ENCODE measurements at regions not wholly inside any gene's neighbourhood (a gene's known extent, or its start where the extent isn't known, plus 50 kb on each side); places are given as distances from the start of the nearest gene placed in this dataset.
A peak's percentile ranks its signal among the peaks of the same experiment; 100 is the strongest.
"Not testable (repeated sequence)": the region's sequence is repeated elsewhere in the genome, so short reads cannot be mapped to it uniquely, and the experiment has no call there.

DNA sequence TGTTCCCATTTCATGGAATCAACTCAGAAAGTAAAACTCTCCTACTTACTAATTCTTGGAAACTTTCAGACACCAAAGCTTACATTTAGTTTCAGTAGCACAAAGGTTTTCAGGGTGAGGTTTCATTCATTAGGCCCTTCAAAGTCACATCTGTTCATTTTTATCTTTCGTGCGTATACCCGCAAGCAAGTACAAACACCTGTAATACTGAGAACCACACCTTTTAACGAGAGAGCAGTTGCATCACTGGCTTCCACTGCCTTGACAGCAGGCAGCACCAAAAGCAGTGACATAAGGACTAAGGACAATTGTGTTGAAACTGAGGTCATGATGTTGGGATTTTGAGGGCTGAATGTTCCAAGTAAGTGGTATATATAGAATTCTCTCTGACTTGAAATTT is 60.5 kb downstream of the GOLGA6L22 start:
- not testable (repeated sequence) for DNase-seq

DNA sequence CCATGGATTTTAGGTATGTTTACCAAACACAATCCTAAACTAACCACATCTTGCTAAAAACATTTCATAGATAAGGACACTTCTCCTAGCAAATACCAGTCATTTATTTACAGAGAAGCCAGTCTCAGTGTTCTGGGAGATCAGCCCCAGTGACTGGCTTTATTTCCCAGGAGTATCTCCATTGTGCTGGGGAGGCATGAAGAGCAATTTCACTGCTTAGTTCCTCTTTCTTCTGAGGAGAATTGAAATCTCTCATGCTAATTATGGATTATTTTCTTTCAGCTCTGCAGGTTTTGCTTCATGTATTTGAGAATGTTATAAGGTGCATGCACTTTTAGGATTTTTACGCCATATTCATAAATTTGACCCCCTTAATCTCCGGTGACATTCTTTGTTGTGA is 67.8 kb downstream of the GOLGA6L22 start:
- not testable (repeated sequence) for DNase-seq

DNA sequence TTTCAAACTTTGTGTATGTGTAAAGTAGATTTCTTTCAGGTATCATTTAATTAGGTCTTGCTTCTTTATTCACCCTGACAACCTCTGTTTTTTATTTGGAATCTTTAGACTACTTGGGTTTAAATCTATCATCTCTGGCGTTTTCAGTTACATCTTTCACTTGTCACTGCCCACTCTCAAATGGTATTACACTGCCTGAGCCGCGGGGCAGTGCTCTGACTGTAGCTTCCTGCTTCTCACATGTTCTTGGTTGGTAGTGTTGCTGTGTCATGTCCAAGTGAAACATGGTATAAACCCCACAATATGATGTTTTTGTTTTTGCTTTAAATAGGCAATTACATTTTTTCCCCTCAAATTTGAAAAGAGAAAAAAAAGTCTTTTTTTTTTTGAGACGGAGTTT is 68.3 kb downstream of the GOLGA6L22 start:
- not testable (repeated sequence) for DNase-seq

DNA sequence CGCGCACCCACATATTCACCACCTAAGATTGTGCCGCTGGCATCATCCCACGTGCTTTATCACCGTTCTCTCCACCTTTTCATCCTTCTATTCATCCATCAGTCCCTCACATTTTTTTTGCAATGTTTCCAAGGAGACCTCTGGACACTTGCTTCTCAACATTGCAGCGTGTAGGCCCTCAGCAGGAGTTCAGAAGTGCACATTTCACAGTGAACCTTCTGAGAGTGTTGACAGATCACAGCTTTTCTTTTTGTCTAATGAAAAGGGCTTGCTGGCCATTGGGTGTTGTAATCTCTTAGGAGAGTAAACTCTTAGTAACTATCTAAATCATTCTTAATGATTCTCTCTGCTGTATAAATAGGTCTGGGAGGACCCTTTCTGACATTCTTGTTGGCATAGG is 70.5 kb downstream of the GOLGA6L22 start:
- DNase-seq = not testable (repeated sequence)

- not testable (repeated sequence) for DNase-seq
Measured at GRCh38 chr15:22559701-22560100, 101.0 kb downstream of the GOLGA6L22 start.

DNA sequence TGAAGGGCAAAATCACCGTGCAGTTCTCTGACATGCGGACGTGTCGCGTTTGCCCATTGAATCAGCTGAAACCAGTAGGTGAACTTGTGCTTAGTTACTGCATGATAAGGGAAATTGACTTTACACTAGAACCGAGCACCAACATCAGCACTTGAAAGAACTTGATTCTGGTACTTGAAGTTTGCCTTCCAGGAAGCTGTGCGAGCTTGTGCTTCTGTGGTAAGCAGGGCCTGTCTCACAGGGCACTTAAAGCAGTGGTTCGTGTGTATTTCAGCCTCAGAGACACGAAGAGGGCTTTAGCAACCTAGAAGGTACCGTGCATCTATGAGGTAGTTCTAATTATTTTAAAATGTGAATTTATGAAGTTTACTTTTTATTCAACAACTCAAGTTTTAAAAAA is 103.0 kb downstream of the GOLGA6L22 start:
- not testable (repeated sequence) for DNase-seq

DNA sequence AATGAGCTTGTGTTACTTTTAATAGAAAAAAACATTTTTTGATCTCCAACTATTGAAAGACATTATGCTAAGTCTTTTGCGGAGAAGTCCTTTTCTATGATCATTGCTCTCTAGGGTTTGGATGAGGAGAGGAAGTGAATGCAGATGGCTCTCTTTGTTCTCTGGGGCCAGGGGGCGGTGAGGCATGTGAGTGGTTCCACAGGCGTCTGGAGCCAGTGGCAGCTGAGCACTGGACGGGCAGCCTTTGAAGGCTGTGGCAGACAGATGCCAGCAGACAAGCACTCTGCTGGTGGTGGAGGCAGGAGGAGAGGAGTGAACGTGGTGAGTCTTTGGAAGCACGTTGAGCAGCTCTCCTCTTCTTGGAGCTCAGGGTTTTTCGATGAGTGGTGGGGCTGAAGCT is 107.8 kb downstream of the GOLGA6L22 start:
- not testable (repeated sequence) for DNase-seq

DNA sequence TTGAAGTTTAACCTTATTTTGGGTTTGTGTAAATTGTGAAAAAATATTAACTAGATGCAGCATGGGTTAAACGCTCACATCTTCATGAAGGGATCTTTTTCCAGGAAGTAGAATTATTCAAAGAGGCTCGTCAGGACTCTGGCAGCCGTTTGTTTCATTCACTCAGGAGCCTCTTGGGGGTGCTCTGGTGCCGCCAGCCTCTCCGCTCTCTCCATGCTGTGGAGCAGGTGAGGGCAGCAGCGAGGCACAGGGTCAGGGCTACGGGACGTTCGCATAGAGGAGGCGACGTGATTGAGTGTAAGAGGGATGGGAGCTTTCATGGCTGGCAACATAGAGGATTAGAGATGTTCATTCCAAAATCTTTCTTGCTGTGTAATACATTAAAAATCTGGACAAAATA is 110.8 kb downstream of the GOLGA6L22 start:
- DNase-seq = not testable (repeated sequence)

DNA sequence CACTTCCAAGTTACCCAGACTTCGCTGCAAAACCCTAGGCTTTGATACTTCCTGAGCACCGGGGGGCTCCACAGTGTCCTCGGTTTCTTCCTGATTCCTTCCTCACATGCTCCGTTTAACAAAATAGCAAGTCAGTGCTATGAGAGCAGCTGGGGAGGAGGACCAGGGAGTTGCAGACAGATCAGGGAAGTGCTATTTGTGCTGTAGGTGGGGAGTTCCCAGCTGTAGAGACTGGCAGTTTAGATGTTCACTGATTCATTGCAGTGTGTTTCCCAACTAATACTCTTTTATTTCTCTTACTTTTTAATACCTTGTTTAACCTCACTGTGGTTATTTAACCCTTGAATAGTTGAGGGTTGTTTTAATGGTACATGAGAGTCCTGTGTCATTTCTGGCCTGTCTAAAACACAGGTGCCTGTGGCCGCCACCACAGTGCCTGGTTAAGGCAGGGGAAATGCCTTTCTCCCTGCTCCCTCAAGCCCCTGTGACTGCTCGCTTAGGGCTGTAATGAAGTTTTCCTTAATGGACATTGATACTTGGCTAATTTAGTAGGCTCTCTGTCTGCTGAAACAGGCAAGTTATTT is 113.5 kb downstream of the GOLGA6L22 start:
- not testable (repeated sequence) for DNase-seq

- DNase-seq = not testable (repeated sequence)
Measured at GRCh38 chr15:22572792-22573191, 114.1 kb downstream of the GOLGA6L22 start.

GRCh38 chr15:22577828-22578227 is 119.1 kb downstream of the GOLGA6L22 start:
- DNase-seq = not testable (repeated sequence)

- not testable (repeated sequence) for DNase-seq
Measured at GRCh38 chr15:22579213-22579612, 120.5 kb downstream of the GOLGA6L22 start.

- not testable (repeated sequence) for DNase-seq
Measured at GRCh38 chr15:22587391-22587790, 128.7 kb downstream of the GOLGA6L22 start.

DNA sequence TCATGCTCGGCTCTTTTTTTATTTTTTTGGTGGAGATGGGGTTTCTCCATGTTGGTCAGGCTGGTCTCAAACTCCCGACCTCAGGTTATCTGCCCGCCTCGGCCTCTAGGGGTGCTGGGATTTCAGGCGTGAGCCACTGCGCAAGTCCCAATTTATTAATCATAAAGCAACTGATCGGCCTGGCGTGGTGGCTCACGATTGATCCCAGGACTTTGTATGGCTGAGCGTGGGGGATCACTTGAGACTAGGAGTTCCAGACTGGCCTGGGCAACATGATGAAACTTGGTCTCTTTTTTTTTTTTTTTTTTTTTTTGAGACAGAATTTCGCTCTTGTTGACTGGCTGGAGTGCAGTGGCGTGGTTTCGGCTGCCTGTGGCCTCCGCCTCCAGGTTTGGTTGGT is 139.8 kb downstream of the GOLGA6L22 start:
- not testable (repeated sequence) for DNase-seq

GRCh38 chr15:22599526-22600320 is 141.0 kb downstream of the GOLGA6L22 start:
- DNase-seq = not testable (repeated sequence)

DNA sequence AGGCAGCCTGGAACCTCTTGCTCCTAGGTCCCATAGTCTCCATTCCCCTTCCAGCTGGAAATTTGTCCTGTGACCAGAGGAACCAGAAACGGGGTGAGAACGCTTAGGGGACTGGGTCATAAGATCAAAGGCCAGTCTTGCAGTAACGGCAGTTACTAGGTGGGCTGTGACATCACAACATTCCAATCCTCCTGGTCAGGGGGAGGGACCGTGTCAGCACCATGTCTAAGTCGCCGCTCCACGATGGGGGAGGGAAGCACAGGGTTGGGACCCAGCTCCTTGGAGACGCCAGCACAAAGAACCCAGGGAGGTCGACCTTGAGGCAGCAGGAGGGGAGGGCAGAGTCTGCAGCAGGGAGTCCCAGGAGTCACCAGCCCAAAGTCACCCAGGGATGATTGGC is 158.3 kb downstream of the GOLGA6L22 start:
- not testable (repeated sequence) for DNase-seq

DNA sequence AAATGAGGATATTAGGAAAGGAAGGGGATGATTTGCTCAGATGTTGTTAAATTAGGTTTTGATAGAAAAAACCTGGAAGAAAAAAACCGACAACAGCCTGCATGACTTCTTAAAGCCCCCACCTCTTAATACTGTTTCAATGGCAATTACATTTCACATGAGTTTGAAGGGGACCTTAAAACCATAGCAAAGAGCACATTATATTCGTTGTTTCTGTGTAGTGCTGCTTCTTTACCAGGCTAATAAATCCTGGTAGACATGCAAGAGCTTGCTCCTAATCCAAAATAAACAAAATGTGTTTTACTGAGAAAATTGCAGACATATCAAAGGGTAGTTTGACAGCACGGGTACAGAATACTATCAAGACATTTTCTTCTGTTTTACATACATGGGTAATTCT is 154.7 kb upstream of the NIPA1 start:
- not testable (repeated sequence) for DNase-seq

- not testable (repeated sequence) for DNase-seq
Measured at GRCh38 chr15:22639983-22640382, 146.5 kb upstream of the NIPA1 start.

DNA sequence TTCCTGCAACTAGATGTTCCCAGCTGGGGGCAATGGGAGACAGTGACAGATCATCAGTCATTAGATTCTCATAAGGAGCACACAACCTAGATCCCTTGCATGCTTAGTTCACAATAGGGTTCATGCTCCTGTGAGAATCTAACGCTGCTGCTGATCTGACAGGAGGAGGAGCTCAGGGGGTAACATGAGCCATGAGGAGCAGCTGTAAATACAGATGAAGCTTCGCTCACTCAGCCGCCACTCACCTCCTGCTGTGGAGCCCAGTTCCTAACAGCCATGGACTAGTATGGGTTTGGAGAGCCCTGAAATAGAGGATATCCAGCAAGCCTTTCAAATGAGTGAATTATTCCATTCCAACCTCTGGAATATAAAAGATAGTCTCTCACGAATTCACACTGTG is 137.0 kb upstream of the NIPA1 start:
- DNase-seq = not testable (repeated sequence)

GRCh38 chr15:22651179-22651578 is 135.3 kb upstream of the NIPA1 start:
- not testable (repeated sequence) for DNase-seq

- DNase-seq = peak; percentile 49
Measured at GRCh38 chr15:22664294-22665058, 122.0 kb upstream of the NIPA1 start.

DNA sequence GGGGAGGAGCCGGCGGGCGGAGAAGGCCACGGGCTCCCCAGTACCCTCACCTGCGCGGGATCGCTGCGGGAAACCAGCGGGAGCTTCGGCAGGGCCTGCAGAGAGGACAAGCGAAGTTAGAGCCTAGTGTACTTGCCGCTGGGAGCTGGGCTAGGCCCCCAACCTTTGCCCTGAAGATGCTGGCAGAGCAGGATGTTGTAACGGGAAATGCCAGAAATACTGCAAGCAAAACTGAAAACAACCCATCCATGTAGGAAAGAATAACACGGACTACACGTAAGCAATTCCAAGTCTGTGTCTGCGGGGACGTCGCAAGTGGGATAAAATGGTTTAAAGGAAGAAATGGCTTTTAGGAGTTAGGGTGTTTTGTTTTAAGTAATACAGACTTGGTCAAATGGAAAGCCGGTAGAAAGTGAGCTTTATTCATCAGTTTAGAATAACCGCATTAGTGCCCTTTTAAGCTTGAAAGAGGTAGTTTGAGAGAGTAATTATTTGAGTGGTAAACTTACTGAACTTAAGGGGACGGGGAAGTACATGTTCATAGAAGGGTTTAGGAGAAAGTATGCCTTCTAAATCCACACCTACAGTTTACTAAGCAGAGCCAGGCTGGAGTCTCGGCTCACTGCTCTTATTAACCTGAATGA is 121.3 kb upstream of the NIPA1 start:
- peak; percentile 76 for DNase-seq

GRCh38 chr15:22665711-22666110 is 120.7 kb upstream of the NIPA1 start:
- not testable (repeated sequence) for DNase-seq

Measured in dermis blood vessel endothelial cell (primary cell).